Stimulated activated CD8-positive, alpha-beta memory T cell treated with anti-CD3 and anti-CD28 coated beads, Interleukin-7, amount 100 ng/mL, for 48 hours (primary cell): ENCODE measurements at regions not wholly inside any gene's neighbourhood (a gene's known extent, or its start where the extent isn't known, plus 50 kb on each side); places are given as distances from the start of the nearest gene placed in this dataset.

Experiments
- DNase-seq, 2 donors: peaks; one replicate each; pipeline ENCODE4 v3.0.0-alpha.2; 2020; ENCODE audit warnings: low read depth in 1 of 2; ENCODE audit errors: extremely low read depth in 1 of 2

GRCh38 chr1:75984781-75985180 is 52.6 kb upstream of the ASB17 start:
- no peak for DNase-seq

- DNase-seq, result no peak
Observed at GRCh38 chr1:75985827-75986226, 53.6 kb upstream of the ASB17 start.

- DNase-seq, result no peak
Observed at GRCh38 chr1:75986478-75986877, 54.3 kb upstream of the ASB17 start.

GRCh38 chr1:75989121-75989520 is 56.9 kb upstream of the ASB17 start:
- DNase-seq, result no peak

- DNase-seq, result no peak
Observed at GRCh38 chr1:75990686-75991085, 58.5 kb upstream of the ASB17 start.

GRCh38 chr1:75991497-75992114 is 59.4 kb upstream of the ASB17 start:
- peak; percentile 21 to 34 for DNase-seq

- DNase-seq, result no peak
Observed at GRCh38 chr1:75992312-75992711, 60.1 kb upstream of the ASB17 start.

- DNase-seq, result no peak
Observed at GRCh38 chr1:75993661-75994060, 61.5 kb upstream of the ASB17 start.

- DNase-seq, result no peak
Observed at GRCh38 chr1:75996196-75996595, 64.0 kb upstream of the ASB17 start.

- DNase-seq, result no peak
Observed at GRCh38 chr1:75999034-75999433, 66.8 kb upstream of the ASB17 start.

- no peak for DNase-seq
Observed at GRCh38 chr1:76003946-76004345, 70.6 kb upstream of the ST6GALNAC3 start.

- no peak for DNase-seq
Observed at GRCh38 chr1:76005765-76006164, 68.8 kb upstream of the ST6GALNAC3 start.

- no peak for DNase-seq
Observed at GRCh38 chr1:76006234-76006633, 68.3 kb upstream of the ST6GALNAC3 start.

GRCh38 chr1:76010802-76011201 is 63.7 kb upstream of the ST6GALNAC3 start:
- no peak for DNase-seq

- no peak for DNase-seq
Observed at GRCh38 chr1:76012341-76013205, 62.0 kb upstream of the ST6GALNAC3 start.

GRCh38 chr1:76013206-76013581 is 61.4 kb upstream of the ST6GALNAC3 start:
- DNase-seq, result no peak

- no peak for DNase-seq
Observed at GRCh38 chr1:76015478-76016103, 59.0 kb upstream of the ST6GALNAC3 start.

GRCh38 chr1:76018045-76018444 is 56.5 kb upstream of the ST6GALNAC3 start:
- DNase-seq, result no peak

- no peak for DNase-seq
Observed at GRCh38 chr1:76021846-76022245, 52.7 kb upstream of the ST6GALNAC3 start.

- DNase-seq, result no peak
Observed at GRCh38 chr1:76023669-76024435, 50.7 kb upstream of the ST6GALNAC3 start.
